ENCODE measurements at regions not wholly inside any gene's neighbourhood (a gene's known extent, or its start where the extent isn't known, plus 50 kb on each side); places are given as distances from the start of the nearest gene placed in this dataset.

DNA sequence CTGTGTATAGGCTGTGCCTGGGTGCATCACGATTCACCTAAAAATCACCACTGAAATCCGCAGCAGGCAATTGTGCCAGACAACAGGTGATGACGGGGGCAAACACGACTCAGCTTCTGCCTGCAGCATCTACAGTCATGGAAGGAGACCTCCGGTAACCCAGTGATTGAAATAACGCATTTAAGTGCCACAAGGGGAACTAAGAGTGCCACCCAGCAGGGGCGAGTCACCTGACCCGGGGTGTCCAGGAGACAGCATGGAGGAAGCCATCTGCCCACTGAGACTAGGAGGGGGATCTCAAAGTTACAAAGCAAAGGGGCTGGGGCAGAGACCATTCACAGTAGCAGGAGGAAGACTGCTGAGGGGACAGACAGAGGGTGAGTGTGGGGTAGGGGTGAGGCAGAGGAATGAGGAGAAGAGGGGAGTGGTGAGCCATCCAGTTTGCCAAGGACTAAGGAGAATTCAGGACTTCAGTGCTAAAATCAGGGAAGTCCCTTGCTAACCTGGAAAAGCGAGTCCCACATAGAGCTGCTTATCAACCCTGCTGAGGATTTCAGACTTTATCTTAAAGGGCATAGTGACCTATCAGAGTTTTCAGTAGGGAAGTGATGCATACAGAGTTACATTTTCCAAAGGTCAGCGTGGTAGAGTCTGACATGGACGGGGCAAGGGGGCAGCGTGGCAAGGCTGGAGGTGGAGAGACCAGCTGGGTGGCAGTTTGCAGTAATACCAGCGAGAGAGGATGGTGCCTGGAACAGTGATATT, 256.7 kb upstream of the HES1 start:
- DNase-seq = no peak

DNA sequence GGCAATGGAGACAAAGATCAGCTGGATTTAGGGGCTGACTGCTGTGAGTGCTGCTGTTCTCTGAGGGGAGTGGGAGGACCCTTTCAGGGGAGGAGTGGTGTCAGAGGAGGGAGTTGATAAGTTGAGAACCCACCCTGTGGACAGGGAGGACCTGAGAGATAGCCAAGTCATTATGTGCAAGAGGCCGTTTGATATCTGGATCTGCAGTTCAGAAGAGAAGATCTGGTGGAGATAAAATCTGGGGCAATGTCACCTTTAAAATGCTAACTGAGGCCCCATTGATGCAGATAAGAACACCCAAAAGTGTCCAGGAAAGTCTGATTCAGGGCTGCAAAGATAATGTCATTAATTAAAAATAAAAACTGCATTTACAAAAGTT, 256.1 kb upstream of the HES1 start:
- DNase-seq = no peak

DNA sequence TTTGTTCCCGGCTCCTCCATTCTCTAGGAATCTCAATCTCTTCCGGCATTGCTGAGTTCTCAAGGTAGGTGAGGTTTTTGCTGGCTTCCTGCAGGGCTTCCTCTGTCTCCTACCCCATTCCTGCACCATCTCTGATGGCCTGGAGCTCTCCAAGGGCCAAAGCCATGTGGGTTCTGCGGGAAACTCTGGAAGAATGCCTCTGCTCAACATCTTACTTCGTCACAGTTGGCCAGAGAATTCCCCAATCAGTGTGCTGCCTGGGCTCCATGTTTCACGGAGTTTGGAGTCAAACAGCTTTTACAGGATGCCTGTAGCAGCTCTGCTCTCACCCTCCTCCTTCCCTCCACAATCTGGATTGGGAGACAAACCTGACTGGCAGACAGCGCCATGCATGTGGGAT, 253.9 kb upstream of the HES1 start:
- DNase-seq = no peak

DNA sequence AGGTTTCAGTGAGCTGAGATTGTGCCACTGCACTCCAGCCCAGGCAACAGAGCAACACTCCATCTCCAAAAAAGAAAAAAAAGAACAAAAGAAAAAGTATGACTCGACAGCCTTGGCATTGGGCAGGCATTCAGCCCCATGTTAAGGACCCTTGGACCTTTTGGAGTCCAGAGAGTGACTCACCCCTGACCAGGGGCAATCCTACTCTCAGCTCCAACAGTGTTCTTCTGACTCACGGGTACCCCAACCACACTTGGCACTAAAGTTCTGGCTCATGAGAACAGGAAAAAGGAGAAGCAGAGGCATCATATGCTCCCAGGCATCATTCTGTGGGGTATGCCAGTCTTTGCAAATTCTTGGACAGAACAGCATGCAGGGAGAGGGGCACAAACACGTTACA, 252.4 kb upstream of the HES1 start:
- no peak for DNase-seq

DNA sequence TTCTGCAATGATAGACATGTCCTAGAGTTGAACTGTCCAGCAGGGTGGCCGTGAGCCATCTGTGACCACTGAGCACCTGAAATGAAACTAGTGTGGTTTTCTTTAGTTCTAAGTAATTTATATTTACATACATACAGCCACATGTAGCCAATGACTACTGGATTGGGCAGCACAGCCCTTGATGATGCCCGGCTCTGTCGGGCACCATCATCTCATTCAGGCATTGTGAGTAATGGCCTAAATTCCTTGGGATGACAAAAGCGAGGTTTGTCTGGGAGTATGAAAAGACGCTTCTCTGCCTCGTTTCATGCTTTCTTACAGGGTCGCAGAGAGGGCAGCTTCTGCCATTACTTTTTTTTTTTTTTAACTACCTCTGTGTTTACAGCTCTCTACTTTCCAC, 251.9 kb upstream of the HES1 start:
- no peak for DNase-seq

DNA sequence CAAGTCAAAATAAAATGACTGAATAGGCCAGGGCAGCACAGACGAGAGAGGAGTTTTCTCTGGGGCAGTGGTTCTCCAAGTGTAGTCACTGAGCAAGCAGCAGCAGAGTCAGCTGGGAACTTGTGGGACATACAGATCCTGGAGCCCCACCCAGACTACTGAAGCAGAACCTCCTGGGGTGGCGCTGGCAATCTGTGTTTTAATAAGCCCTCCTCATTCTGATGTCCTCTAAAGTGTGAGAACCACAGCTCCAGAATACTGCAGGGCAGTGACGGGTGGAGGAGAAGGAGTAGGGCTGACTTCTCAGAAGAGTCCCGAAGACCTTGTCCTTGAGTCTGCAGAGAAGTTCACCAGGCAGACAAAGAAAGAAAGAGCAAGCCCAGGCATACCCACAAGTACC, 251.3 kb upstream of the HES1 start:
- no peak for DNase-seq

DNA sequence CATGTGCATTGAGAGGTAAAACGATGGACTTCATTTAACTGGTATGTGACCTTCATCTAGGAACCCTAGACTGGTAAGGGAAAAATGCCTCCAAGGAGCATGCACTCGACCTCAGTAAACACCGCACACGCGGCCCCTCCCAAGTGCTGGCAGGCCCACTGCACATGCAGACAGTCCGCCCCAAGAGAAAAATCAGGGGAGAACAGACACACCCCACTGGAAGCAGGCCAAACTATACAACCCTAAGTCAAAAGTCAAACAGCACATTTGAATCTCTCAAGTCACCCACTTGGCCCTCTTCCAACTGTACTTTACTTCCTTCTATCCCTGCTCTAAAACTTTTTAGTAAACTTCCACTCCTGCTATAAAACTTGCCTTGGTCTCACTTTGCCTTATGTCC, 250.1 kb upstream of the HES1 start:
- peak; percentile 5 for DNase-seq

DNA sequence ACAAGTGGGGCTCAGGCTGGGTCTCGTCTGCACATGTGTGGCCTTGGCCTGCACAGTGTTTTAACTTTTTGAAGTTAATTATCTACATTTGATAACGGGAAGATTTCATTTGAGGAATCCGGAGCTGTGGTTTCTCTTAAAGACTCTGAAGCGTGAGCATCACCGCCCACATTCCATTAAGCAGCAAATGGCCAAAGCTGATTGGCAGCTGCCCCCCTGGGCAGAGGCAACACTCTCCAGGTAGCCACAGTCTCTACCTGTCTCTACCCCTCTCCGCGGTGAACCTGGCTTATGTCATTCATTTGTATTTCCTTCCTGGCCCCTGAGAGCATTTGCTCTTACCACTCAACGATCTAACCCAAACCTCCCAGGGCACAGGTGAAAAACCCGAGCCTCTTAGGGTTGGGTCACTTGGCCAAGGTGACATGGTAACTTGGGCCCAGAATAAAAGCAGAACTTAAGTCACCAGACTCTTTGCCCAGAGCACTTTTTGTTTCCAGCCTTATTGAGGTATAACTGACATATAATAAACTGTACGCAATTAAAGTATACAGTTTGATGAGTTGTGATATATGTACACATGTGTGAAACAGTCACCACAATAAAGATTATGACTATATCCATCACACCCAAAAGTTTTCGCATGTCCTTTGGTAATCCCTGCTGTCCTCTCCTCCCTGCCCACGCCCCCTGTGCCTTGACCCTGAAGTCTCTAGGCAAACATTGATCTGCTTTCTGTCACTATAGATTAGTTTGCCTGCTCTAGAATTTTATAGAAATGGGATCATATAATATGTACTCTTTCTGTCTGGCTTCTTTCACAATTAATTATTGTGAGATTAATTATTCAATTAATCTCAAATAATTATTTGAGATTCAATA, 245.7 kb upstream of the HES1 start:
- DNase-seq = no peak

DNA sequence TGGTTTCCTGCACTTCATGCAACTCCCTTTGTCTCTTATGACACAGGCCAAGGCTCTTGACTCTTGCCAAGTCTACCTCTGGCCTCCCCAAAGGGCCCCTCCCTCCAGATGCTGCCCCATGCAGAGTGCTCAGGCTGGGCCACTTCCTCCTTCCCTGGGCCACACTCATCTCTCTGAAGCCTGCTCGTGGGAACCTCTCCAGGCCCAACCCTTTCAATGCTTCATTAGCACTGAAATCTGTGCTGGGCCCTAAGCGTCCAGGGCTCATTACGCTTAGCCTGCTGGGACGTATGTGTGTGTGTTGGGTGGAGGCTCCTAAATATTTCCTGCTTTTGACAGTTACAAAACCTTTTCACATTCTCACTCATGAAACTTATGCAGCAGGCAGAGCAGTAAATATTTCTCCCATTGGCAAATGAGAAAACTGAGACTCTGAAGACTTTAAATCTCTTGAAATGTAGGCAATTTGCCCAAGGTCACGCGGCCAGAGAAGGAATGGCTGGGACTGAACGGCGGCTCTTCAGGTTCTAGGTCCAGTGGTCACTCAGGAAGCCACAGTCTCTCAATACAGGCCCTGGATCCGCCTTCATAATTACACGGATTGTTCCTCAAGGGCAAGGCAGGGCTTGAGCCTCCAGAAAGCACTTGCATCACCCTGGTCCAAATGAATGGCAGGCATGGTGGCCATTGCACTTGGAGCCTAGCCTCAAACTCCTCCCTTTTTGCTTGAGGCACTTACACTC, 241.7 kb upstream of the HES1 start:
- DNase-seq = no peak

DNA sequence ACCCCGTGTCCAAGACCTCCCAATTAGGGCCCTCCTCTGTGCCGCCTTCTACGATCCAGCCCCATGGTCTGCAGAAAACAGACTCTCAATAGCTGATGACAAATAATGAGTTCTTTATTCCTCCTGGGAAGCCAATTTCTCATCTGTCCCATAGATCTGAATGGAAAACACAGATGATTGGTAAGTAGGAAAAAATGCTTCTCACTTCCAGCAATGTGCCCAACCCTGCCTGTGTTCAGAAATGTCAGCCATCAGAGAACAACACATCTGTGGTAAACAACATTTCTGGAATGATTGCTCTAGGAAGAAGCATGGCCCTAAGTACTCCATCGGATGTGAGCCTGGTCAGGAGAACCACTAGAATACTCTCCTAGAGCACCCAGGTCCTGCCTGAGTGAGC, 240.5 kb upstream of the HES1 start:
- no peak for DNase-seq

DNA sequence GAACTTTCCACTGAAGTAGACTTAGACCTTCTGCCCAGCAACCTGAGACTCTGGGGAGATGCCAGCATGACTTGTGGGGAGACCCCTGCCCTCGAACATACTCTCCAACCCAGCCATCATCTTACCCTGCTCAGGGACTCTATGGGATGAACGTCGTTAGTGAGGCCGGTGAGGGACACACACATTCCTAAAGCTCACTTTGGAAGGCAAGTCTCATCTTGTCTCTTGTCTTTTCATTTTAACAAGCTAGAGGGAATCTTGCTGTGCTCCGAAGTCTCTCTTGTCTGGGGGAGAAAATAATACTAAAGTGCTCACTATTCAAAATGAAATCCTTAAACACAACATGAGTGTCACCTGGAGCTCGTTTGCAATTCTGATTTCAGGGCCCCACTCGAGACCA, 239.5 kb upstream of the HES1 start:
- DNase-seq = no peak

DNA sequence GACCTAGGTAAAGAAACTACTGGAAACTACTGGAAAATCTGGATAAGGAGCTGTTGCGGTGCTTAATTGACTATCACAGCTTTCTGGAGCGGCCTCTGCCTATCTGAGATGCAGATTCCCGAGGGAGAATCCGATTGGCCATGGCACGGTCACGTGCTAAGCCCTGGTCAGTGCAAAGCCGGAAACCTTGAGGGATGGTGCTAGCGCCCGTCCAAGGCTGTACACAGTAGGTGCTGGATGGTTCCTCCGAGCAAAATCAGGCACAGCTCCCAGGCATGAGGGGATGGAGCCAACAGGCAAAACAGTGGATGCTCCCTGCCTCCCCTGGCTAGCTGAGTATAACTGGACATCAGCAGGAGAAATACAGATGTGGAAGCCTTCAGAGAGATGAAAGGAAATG, 238.7 kb upstream of the HES1 start:
- DNase-seq = no peak

DNA sequence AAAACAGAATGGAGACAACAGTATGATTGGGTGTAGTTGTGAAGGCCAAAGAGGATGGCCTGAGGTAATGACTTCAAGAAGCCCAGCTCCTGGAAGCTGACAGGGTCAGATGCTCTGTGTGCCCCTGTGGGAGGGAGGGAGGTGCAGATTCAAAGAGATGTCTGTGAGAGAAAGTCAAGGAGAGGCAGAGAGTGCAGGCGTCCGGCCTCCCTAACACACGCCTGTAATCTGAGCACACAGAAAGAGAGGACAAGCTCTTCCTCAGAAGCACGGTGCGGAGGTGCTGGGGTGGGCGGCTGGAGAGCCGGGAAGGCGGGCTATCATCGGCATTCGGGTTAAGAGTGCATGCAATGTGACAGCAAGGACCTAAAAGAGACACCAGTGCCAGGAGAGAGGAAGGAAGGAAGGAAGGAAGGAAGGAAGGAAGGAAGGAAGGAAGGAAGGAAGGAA, 238.2 kb upstream of the HES1 start:
- DNase-seq = no peak

DNA sequence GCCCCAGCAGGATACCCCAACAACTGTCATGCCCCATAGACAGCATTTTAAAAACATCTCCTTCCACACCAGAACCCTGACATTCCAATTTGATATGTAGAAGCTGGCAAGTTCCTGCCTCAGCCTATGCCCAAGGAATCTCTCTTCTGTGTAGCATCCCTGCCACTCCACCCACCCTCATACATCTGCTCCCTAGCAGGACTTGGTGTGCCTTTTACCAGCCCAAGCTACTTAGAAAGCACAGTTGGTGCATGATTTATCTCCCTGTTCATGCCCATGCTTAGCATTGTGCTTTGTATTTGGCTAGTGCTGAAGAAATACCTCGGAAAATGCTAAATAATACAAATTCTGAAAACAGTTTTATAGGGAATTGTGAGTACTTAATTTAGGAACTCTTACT, 236.9 kb upstream of the HES1 start:
- DNase-seq = no peak

DNA sequence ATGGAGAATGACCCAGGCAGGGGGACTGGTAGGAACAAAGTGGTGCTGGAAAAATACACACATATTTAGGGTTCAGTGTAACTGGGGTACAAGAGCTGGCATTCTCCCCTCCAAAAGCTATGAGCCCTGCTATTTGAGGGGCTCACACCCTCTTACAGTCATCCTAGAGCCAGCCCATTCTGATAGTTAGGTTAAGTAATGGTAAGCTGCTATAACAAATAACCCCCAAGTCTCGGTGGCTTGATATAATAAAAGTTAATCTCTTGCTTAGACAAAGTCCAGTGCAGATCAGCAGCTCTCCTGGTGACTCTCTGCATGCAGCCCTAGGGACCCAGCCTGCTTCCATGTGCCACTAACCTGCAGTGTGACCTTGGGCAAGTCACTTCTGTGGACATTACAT, 234.9 kb upstream of the HES1 start:
- no peak for DNase-seq

DNA sequence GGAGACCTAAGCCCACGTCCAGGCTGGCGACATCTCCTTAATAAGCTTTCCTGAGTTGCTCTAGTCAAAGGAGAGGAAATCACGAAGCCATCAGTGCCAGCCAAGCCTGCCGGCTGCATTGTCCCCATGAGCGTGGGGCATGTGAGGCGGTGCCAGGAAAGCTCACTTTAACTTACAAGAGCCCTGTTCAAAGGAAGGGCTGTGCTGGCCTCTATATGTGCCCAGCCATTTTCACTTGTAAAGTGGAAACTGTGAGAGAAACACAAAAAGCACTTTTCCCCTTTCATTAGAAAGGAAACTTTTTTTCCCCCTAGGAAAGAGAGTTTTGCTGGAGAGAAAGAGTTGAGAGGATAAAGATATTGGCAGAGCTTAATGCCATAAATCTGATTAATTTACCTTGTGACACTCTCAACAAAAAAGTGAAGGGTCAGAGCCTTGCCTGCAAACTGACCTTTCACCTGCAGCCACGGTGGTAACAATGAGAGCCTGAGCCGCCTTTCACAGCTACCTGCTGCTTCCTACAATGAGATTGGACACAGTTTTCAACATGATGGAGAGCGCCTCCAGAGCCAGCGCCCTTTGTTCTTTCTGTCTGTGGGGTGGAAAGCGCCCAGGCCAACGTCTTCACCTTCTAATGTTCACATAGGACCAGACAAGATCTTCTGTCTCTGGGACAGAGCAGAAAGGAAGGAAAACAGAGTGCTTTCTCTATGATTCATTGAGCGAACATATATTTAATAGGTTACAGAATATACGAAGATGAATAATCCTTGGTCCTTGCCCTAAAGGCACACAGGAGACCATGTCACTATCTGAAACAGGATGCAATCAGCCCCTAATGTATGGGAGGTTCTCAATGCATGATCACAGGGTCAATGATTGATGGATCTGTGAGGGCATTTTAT, 233.1 kb upstream of the HES1 start:
- DNase-seq = no peak

DNA sequence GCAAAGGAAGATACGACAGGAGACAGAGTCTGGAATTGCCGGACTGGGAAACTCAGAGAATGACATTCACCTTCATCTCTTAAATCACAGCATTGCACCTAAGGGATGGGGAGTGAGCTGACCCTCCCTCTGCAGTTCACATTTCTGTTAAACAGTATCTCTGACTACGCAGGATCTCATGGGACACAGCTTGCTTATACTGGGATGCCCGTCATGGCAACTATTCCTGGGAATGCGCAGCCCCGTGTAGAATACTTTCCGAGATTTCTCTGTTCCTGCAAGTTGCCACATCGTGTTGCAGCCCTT, 232.5 kb upstream of the HES1 start:
- DNase-seq = no peak

DNA sequence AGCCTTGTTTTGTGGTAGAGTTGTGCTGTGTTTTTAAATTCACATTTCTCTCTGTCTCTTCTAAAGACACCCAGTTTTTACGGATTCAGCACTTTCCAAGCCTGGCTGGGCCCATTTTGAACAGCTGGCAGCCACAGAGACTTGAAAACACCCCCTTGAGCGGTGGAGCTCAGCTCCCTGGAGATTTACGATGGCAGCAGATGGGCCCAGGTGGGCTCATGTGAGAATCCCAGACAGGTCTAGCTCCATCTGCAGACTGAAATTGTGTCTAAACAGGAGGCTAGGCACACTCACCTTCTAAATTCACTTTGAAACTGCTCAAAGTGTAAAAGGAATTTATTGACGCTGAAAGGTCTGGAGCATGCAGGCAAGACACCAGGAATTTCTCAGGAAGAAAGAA, 232.0 kb upstream of the HES1 start:
- no peak for DNase-seq

DNA sequence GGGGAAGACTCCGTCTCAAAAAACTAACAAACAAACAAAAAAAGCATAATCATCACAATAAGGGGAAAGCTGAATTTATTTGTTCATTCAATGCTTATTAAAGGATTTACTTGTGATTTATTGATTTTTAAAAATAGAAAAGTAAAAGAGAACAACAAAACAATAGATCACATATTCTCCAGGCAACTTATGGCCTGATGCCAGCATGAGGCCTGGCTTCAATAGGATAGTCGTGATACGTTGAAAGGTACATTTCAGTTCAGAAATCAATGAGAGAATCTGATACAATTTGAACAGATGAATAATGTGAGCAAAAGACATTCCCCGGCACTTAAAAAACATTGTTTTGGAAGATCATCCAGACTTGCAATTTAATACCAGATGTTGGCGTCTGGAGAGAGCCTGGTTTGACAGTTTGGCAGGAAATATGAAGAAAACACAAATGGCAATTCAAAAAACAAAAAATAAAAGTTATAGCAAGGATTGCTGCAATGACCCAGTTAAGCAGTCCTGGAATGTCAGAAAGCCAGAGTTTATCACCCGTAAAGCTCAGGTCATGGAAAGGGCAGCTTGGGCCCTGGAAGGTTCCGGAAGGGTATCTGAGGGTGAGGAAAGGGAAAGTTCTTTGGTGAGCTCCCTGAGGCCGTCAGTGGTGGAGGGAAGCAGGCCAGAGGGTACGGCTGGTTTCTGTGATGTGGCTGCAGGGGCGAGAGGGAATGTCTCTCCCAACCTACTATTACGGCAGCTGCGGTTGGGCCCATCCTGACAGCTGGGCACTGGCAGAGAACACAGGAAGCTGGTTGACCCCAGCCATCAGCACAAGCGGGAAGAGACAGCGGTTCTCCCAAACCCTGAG, 230.2 kb upstream of the HES1 start:
- DNase-seq = no peak

DNA sequence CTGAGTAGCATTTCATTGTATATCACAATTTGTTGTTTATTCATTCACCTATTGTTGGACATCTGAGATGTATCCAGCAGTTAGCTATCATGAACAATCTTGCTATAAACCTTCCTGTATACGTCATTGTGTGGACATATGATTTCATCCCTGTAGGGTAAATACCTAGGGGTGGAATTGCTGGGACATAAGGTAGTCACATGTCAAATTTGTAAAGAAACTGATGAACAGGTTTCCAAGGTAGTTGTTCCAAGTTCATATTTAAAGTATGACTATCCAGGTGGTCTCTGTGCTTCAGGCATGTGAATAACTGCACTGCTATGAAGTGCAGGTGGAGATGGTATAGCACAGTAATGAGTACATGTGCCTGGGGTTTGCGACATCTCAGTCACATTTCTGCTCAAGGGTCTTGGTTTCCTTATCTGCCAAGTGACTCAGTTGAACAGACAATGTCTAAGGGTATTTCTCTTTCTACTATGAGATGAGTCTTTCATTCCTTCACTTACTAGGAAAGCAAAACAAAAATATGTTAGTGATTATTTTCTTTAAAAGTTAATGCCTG, 229.0 kb upstream of the HES1 start:
- no peak for DNase-seq

DNA sequence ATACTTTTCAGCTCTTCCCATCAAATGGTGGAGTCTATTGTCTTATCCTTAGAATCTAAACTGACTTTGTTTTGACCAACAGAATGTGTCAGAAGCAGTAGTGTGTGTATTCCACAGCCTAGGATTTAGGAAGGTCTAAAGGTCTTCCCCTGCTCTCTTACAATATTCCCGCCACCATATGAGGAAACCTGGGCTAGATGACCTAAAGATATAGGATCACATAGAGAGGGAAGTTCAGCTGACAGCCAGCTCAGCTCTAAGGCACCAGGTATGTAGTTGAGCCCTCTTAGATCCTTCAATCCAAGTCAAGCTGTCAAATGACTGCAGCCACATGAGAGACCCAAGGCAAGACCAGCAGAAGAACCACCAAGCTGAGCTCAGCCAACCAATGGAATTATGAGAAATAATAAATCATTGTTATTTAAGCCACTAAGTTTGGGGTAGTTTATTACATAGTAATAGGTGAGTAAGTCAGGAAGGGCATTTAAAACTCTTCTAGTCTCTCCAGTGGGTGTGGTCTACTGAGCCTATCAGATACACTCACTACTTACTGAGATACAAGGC, 227.7 kb upstream of the HES1 start:
- DNase-seq = no peak

Data from OCI-M1 (cell line).